Uterus (tissue), 2 donors: ENCODE measurements at regions not wholly inside any gene's neighbourhood (a gene's known extent, or its start where the extent isn't known, plus 50 kb on each side); places are given as distances from the start of the nearest gene placed in this dataset.

Experiments used
- POLR2A ChIP-seq, 2 donors: fragments of 450-650 bp; IDR thresholded peaks; one replicate each; pipeline ENCODE4 v1.6.1; 2016; ENCODE audit warnings: antibody characterized with exemption in 2 of 2, mild to moderate bottlenecking in 1 of 2, moderate library complexity in 1 of 2
- TF ChIP-seq, protein P1 (sequence below), 4 experiments: fragments of 200-600 bp in 2 of 4; fragments of 450-650 bp in 2 of 4; sonication (generic) in 2 of 4; IDR thresholded peaks; one replicate each; pipeline ENCODE4 v1.5.1; 2016 to 2019; ENCODE audit warnings: antibody characterized with exemption in 4 of 4, mild to moderate bottlenecking in 2 of 4, moderate library complexity in 1 of 4

DNA sequence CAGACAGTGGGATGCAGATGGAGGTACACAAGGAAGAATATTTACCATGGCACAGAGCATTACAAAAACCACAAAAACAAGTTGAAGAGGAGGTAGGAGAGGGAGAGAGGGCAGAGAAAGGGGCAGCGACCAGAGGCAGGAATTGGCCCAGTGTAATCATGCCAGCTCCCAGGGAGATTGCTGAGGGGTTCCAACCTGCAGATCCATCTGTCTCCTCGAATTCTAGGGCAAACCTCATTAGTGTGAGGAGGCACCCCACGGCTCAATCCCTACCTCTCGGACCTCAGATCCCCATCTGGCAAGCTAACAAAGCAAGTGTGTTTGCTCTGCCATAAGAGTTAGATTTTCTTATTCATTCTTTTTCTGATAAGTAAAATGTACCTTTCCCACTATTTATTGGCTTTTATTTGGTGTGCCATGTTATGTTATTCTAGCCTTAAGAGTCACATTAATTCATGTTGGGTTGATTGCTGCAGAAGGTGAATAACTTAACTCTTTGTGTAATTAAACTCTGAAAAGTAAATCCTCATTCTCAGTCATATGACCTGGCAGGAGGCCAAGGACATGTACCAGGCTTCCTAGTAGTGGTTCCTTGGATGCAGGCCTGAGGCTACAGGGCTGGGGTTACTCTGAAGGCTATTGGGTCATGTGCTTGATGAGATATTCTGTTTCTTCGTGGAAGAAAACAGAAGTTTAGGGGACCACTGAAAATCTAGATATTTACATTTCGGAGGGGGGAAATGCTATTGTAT, 315.2 kb upstream of the ATP10B start:
- TF ChIP-seq, protein P1, sequence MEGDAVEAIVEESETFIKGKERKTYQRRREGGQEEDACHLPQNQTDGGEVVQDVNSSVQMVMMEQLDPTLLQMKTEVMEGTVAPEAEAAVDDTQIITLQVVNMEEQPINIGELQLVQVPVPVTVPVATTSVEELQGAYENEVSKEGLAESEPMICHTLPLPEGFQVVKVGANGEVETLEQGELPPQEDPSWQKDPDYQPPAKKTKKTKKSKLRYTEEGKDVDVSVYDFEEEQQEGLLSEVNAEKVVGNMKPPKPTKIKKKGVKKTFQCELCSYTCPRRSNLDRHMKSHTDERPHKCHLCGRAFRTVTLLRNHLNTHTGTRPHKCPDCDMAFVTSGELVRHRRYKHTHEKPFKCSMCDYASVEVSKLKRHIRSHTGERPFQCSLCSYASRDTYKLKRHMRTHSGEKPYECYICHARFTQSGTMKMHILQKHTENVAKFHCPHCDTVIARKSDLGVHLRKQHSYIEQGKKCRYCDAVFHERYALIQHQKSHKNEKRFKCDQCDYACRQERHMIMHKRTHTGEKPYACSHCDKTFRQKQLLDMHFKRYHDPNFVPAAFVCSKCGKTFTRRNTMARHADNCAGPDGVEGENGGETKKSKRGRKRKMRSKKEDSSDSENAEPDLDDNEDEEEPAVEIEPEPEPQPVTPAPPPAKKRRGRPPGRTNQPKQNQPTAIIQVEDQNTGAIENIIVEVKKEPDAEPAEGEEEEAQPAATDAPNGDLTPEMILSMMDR (IDR thresholded peaks at IDR 0.05), result no peak
- no peak for TF ChIP-seq POLR2A (IDR thresholded peaks at IDR 0.05)
